Activated CD4-positive, alpha-beta T cell treated with anti-CD3 and anti-CD28 coated beads, Interleukin-2, amount 50 U/mL, for 16 hours (primary cell): ENCODE measurements at regions not wholly inside any gene's neighbourhood (a gene's known extent, or its start where the extent isn't known, plus 50 kb on each side); places are given as distances from the start of the nearest gene placed in this dataset.
"Not testable (repeated sequence)": the region's sequence is repeated elsewhere in the genome, so short reads cannot be mapped to it uniquely, and the experiment has no call there.

Experiments
- DNase-seq: peaks from one replicate; pipeline ENCODE4 v3.0.0-alpha.2; 2020

GRCh38 chr13:56347014-56347413 is 793.7 kb upstream of the PRR20A start:
- no peak for DNase-seq

GRCh38 chr13:56349866-56350265 is 790.9 kb upstream of the PRR20A start:
- no peak for DNase-seq

GRCh38 chr13:56351041-56351440 is 789.7 kb upstream of the PRR20A start:
- DNase-seq, result no peak

GRCh38 chr13:56352361-56352760 is 788.4 kb upstream of the PRR20A start:
- DNase-seq, result no peak

DNA sequence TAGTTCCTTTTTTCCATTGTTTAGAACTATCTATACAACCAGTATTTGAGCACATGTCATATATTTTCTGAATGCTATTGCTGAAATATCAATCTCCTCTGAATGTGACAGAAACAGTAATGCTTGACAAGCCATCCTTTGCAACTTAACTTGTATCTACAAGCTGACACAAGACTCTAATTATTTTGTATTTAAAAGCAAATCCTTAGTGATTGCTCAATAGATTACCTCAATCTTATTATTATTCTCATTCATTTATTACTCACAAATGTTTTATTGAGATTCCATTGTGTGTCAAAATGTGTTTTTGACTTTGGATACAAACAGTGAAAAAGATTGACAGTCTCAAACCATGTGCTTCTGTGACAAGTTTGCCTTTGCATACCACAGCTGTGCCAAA is 787.8 kb upstream of the PRR20A start:
- no peak for DNase-seq

DNA sequence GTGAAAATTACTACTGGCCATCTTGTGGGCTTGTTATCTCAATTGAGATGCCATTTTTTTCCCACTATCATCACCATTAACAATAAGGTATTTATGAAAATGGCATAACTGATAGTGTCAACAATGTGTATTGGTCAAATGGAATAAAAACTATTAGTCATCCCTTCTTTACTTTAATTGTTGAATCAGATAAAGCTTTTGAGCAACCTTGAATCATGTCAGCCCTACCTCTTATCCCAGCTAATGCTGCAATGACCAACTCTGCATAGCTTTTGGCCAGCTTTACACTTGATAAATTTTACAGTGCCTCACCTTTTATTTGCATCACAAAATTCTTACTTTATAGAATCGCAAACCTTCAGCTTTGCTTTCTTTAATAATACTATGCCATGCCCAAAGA is 784.0 kb upstream of the PRR20A start:
- no peak for DNase-seq

- DNase-seq, result no peak
These were observed 762.2 kb upstream of the PRR20A start for GRCh38 chr13:56378566-56378965.

GRCh38 chr13:56393549-56393948 is 747.2 kb upstream of the PRR20A start:
- no peak for DNase-seq

DNA sequence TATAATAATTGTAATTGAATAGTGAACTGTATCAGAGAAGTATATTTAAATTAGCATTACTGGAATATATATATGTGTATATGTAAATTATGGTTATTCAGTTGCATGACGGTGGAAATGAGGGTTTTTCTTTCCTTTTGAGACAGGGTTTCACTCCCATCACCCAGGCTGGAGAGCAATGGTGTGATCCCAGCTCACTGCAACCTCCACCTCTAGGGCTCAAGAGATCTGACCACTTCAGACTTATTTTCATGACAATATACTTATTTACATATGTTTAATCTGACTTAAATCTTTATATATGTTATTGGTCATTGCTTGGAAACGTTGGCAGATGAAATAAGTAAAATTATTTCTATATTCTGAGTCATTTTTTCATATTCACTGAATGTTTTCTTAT is 744.4 kb upstream of the PRR20A start:
- DNase-seq, result no peak

- DNase-seq, result no peak
These were observed 739.9 kb upstream of the PRR20A start for GRCh38 chr13:56400774-56401173.

DNA sequence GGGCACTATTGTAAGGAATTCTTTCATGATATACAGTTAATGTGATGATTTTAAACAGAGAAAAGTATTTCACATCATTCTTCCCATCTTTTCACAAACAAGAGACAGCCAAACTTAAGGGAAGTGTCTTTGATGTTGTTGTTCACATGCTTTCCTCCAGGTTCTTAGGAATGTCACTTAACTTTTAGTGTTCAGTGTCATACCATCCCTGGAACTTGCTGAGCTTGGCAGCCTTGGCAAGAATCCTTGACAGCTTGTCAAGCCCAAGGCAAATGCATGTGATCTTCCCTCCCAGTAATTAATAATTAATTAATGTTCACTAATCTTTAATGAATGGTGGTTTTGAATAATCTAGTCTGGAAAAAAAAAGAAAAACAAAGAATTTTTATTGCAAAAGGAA is 727.9 kb upstream of the PRR20A start:
- no peak for DNase-seq

GRCh38 chr13:56424246-56424645 is 716.5 kb upstream of the PRR20A start:
- DNase-seq, result no peak

DNA sequence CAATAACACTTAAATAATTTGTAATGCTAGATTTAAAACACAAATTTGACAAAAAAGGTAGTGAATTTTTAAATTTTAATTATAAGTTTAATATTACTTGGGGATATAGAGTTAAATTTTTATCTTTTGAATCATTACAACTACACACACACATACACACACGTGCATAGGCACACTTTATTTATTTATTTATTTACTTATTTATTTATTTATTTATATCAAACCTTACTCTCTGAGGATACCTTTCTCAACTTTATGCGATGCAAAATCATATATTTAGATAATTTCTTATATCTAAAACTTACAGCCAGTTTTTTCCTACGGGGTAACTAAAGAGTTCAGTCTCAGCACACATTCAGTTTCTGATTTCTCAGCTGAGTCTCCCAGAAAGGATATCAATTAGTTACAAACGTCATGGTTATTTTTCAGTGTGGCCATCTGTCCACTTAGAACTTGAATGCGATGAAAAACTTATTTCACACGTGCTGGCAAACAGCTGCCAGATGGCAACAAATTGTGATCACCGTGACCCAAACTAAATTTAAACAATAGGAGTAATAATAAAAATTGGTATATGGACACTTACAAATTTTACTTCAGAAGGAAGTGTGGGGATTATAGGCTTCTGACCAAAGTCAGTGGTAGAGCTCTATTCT is 683.1 kb upstream of the PRR20A start:
- no peak for DNase-seq

DNA sequence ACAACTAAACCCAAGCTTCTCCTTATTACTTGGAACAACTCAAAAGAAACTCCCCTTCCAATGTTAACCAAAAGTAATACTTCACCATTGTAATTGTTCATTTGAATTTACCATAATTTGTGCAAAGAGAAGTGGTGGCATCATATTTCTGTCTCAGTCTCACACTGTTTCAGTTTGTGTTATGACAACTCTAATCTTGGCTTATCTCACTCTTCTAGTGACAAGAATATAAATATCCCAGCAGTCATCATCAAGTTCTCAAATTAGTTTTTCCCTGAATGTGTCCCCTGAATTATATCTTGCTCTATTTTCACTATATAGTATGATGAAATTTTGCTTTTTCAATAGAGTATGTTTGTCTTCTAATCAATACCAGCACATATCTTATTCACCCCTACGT is 681.4 kb upstream of the PRR20A start:
- no peak for DNase-seq

GRCh38 chr13:56501750-56502149 is 639.0 kb upstream of the PRR20A start:
- no peak for DNase-seq

DNA sequence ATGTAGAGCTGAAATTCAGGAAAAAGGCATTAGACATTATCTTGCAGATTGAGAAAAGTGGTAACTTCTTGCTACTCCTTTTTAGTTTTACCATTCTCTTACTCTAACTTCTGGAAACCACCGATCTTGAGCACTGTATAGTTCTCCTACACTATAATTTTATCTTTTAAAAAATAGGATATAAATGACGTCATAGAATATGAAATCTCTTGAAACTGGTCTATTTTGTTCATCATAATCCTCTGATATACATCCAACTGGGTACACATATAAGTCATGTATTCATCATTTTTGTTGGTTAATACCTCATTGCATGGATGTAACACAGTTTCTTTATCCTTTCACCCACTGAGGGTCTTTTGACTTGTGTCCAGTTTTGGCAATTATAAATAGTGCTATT is 629.9 kb upstream of the PRR20A start:
- DNase-seq, result no peak

DNA sequence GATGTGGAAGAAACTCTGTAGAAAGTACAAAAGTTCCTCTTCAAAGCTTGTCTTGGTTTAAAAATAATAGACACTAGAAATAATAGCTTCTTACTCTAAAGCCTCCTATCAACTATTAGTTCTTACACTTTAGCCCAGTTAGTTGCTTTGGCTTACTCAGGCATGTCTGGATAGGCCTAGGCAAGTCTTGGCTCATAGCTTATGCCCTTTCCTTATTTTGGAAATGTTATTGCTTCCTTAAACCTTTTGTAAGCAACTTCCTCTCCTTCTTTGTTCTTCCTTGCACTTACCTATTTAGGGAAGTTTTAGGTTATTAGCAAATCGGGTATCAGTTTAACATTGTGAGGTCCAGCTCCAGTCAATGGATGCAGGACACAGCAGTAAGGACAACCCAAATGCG is 628.4 kb upstream of the PRR20A start:
- DNase-seq, result not testable (repeated sequence)

GRCh38 chr13:56515441-56515840 is 625.3 kb upstream of the PRR20A start:
- DNase-seq, result no peak

- DNase-seq, result no peak
These were observed 612.5 kb upstream of the PRR20A start for GRCh38 chr13:56528040-56528790.

- no peak for DNase-seq
These were observed 610.6 kb upstream of the PRR20A start for GRCh38 chr13:56530096-56530495.

GRCh38 chr13:56547921-56548320 is 592.8 kb upstream of the PRR20A start:
- DNase-seq, result not testable (repeated sequence)

GRCh38 chr13:56558698-56559320 is 581.9 kb upstream of the PRR20A start:
- DNase-seq, result no peak

DNA sequence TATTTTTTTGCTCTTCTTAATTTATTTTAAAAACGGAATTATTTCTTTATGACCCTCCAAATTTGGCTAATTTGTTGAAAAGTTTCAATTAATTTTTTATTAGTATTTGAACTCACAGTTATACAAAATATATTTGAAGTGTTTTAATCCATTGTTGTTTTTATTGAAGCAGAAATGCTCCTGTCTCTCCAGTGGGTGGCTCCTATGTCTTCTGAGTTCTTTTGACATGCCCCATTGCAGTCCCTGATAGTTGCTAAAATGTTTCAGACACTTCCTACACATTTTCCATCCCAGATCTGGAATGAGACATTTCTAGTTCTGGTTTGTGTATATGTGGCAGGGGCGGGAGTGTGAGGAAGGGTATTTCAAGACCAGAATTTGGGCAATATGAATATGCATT is 579.4 kb upstream of the PRR20A start:
- no peak for DNase-seq

DNA sequence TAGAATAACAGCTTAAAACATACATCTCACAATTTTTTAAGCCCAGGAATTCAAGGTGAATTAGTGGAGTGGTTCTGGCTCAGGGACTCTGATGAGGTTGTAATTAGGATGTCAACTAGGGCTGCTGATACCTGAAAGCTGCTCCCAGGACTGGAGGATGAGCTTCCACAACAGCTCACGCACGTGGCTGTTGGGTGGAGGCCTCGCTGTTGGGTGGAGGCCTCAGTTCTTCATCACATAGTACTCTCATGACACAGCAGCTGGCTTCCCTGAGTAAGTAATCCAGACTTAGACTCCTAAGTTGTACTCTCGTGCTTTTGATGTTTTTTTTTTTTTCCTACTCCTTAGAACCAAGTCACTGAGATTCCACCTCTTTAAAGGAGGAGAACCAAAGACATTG is 577.1 kb upstream of the PRR20A start:
- DNase-seq, result no peak
